MM.1S (cell line): ENCODE measurements at regions not wholly inside any gene's neighbourhood (a gene's known extent, or its start where the extent isn't known, plus 50 kb on each side); places are given as distances from the start of the nearest gene placed in this dataset.

Experiments used
- EZH2 ChIP-seq: fragments of 300-600 bp; sonication (generic); optimal IDR thresholded peaks from 2 replicates; pipeline ENCODE3; 2017; ENCODE audit warnings: low read depth, mild to moderate bottlenecking, antibody characterized with exemption, low read length, mixed read lengths
- EZH2phosphoT487 ChIP-seq: fragments of 300-600 bp; sonication (generic); IDR thresholded peaks from 2 replicates; pipeline ENCODE4 v1.6.1; 2018; ENCODE audit warnings: antibody characterized with exemption, low read length
- TF ChIP-seq, protein P1 (sequence below): fragments of 300-600 bp; sonication (generic); IDR thresholded peaks from 2 replicates; pipeline ENCODE4 v1.5.1; 2016; ENCODE audit warnings: antibody characterized with exemption, low read length, mixed read lengths

DNA sequence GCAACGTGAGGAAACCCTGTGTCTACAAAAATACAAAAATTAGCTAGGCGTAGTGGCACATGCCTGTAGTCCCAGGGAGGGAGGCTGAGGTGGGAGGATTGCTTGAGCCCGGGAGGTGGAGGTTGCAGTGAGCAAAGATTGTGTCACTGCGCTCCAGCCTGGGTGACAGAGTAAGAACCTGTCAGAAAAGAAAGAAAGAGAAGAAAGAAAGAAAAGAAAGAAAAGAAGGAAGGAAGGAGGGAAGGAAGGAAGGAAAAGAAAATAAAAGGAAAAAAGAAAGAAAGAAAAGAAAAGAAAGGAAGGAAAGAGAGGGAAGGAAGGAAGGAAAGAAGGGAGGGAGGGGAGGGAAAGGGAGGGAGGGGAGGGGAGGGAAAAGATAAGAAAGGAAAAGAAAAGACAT, 89.9 kb upstream of the HPCAL1 start:
- no peak for TF ChIP-seq EZH2
- TF ChIP-seq, protein P1, sequence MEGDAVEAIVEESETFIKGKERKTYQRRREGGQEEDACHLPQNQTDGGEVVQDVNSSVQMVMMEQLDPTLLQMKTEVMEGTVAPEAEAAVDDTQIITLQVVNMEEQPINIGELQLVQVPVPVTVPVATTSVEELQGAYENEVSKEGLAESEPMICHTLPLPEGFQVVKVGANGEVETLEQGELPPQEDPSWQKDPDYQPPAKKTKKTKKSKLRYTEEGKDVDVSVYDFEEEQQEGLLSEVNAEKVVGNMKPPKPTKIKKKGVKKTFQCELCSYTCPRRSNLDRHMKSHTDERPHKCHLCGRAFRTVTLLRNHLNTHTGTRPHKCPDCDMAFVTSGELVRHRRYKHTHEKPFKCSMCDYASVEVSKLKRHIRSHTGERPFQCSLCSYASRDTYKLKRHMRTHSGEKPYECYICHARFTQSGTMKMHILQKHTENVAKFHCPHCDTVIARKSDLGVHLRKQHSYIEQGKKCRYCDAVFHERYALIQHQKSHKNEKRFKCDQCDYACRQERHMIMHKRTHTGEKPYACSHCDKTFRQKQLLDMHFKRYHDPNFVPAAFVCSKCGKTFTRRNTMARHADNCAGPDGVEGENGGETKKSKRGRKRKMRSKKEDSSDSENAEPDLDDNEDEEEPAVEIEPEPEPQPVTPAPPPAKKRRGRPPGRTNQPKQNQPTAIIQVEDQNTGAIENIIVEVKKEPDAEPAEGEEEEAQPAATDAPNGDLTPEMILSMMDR = no peak
- TF ChIP-seq EZH2phosphoT487 = no peak
